GM20431 (cell line): ENCODE measurements at regions not wholly inside any gene's neighbourhood (a gene's known extent, or its start where the extent isn't known, plus 50 kb on each side); places are given as distances from the start of the nearest gene placed in this dataset.
"Not testable (repeated sequence)": the region's sequence is repeated elsewhere in the genome, so short reads cannot be mapped to it uniquely, and the experiment has no call there.

Source experiments
- in situ Hi-C: fragments of 300-500 bp; cut with MseI, MboI; formaldehyde crosslinking; loops from one replicate; pipeline ENCODE4 v1.15.0; 2020; ENCODE audit warnings: low sequenced_read_pairs; ENCODE audit not compliant: unreplicated experiment

GRCh38 chrX:14354521-14354920, 174.8 kb upstream of the GLRA2 start:
- in situ Hi-C loops = no loop called here

DNA sequence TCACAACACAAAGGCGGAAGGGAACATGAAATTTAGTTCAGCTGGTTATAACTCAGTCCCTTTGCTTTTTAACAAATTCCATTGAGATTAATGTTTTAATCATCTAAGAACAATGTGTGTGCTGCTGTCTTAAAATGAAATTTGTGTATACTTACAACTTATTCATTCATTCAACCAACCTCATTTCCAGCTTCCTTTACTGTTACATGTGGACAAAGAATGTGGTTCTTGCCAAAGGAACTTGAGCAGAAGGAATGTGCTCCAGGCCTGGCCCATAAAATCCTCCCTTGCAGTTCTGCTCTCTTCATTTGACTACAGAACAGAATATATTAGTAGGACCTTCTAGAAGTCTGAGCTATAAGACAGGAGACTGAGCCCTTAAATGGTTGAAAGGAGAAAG, 176.8 kb upstream of the GLRA2 start:
- in situ Hi-C loops = no loop called here

DNA sequence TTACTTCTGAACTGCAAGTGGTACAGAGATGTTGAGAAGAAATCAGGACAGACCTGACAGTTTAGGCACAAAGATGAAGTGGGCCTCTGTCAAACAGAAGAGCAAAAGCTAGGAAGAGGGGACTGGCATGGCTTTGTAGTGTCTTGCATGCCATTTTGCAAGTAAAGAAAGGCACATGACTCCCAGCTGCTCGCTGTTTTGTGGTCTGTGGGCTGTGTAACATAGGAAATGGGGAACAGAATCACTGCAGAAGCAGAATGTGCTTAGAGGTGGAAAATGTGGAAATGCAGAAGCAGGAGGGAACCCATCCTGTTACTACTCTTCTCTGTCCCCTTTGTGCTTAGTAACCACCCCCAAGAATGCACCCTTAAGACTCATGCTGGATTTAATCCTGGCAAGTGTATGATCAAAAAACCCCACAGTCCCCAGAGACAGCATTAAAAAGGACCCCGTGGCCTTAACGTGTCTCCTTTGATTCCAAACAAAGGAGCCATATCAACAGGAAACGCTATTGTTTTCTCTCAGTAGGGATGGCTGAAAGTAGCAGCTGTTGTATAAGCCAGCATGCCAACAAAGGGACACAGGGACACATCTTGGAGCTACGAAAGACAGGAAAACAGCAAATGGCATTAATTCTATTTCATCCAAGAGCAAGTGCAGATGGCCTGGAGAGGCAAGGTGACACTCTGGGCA, 177.6 kb upstream of the GLRA2 start:
- in situ Hi-C loops = no loop called here

DNA sequence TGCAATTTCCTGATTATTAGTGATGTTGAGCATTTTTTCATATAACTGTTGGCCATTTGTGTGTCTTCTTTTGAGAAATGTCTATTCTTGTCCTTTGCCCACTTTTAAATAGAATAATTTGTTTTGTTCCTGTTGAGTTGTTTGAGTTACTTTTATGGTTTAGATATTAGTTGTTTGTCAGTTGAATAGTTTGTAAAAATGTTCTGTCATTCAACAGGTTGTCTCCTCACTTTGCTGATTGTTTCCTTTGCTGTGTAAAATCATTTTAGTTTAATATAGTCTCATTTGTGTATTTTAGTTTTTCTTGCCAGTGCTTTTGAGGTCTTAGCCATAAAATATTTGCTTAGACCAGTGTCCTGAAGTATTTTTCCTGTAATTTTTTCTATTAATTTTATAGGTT, 181.8 kb upstream of the GLRA2 start:
- in situ Hi-C loops = no loop called here

DNA sequence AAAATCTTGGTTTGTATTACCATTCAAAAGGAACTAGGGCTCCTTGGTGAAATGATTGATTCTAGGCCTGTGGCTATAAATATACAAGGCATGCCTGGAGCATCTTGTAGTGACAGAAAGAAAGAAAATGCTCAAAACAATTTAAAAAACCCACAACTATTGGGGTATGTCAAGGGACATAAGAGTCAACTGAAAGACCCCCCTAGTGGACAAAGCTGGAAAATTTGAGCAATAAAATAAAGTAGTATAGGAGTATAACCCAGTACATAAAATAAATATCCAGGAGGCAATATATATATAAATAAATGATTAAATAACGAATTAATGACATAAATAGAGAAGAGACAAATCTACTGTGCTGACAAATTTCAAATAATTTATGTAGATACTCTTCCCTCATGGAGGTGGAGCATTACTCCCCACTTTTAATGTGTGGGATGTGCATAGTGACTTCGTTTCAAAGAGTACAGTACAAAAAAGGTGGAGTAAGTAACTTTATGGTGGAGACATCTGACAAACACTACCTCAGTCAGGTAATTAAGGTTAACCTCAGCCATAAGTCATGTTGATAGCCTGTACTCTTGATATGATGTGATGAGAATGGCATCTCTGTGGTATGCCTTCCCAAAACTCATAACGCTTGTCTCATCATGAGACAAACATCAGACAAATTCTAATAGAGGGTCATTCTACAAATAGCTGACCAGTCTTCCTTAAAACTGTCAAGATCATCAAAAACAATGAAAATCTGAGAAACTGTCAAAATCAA, 185.0 kb upstream of the GLRA2 start:
- in situ Hi-C loops = no loop called here

- in situ Hi-C loops = no loop called here
These were observed 219.9 kb upstream of the GLRA2 start for GRCh38 chrX:14309431-14309830.

- in situ Hi-C loops = not testable (repeated sequence)
These were observed 220.4 kb upstream of the GLRA2 start for GRCh38 chrX:14308976-14309375.

DNA sequence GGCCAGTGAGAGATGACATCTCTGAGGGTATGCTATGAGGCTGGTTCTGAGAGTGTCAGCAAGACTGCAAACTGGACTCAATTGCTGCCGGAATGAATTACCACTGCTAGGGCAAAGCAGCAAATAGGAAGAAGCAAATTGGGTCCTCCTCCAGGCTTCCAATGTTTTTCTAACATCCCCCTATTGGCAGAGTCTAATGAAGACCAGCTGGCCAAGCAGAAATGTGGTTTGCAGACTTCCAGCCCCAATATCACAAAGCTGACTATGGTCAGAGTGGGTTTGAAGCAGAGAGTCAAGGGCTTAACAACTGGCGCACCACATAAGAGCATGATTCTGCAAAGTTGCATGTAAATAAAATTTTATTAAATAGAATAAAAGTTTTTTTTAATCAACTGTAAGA, 225.4 kb upstream of the GLRA2 start:
- in situ Hi-C loops = no loop called here

DNA sequence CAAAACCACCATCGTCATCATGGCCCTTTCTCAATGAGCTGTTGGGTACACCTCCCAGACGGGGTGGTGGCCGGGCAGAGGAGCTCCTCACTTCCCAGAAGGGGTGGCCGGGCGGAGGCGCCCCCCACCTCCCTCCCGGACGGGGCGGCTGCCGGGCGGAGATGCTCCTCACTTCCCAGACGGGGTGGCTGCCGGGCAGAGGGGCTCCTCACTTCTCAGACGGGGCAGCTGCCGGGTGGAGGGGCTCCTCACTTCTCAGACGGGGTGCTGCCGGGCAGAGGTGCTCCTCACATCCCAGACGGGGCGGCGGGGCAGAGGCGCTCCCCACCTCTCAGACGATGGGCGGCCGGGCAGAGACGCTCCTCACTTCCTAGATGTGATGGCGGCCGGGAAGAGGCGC, 226.8 kb upstream of the GLRA2 start:
- in situ Hi-C loops = not testable (repeated sequence)

DNA sequence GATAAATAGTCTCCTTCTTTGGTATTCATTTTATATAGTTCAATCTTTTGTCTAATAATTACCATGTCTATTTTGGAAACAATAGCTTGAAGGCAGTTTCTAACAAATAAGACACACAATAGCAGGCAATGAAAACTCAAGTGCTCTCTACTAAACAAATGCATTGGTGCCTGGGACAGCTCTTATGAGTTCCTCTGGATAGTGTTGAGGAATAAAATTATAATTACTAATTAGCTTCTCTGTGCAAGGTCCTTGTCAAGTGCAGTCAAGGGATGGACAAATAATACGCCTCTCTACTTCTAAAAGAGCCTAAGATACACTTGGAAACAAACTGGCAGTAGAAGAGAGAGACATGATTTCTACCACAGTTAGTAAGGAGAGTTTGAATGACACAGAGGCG, 229.0 kb upstream of the GLRA2 start:
- in situ Hi-C loops = no loop called here

DNA sequence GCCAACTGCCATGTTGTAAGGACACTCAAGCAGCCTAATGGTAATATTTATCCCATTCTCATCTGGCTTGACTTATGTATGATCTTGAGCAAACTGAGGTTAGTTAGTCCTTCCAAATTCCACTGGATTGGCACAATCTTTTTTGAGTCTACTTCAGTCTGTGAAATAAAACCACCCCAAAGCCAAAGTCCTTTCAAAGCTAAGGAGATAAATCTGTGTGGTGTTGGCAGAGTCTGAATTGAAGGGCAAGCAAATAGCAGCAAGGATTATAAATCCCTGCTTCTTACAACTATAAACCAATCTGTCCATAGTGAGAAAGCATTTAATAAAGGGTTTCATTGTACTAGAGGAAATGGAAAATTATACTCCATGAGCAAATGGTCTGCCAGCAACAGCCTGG, 233.9 kb upstream of the GLRA2 start:
- in situ Hi-C loops = no loop called here

GRCh38 chrX:14291666-14292500, 237.5 kb upstream of the GLRA2 start:
- in situ Hi-C loops = no loop called here

- in situ Hi-C loops = no loop called here
These were observed 239.0 kb upstream of the GLRA2 start for GRCh38 chrX:14290335-14290734.

DNA sequence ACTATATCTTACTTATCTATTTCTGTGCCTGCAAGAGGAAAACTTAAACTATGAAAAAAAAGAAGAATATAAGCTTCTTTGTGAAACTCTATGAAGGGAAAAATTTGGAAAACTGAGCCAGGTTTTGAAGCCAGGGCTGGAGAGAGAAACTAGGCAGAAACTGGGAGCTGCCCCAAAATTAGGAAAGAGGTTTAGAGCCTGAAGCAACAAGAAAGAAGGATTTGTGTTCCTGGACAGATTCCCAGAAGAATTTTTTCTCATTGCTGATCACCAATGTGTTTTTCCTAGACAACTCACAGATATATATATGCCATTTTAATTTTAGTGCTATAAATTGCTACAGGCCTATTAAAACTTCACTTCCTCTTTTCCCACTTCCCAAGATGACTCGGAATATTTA, 245.0 kb upstream of the GEMIN8 start:
- in situ Hi-C loops = no loop called here

DNA sequence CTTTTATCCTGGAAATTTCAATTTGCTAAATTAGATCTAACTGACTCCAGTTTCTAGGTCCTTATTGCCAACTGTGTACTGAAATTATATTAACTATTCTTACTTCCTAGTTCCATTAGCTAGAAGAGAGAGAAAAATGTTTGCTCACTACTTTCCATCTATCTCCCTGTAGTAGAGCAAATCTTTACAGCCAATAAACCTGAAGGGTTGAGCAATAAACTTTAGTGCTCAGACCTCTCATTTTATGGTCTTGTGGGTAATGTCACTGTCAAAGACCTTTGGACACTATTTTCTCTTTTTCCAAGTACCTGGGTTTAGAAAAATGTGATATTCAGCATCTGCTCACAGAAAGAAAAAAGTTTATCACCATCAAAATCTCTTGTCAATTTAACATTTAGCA, 237.5 kb upstream of the GEMIN8 start:
- in situ Hi-C loops = no loop called here

- in situ Hi-C loops = no loop called here
These were observed 237.0 kb upstream of the GEMIN8 start for GRCh38 chrX:14266705-14267104.

- in situ Hi-C loops = no loop called here
These were observed 214.1 kb upstream of the GEMIN8 start for GRCh38 chrX:14243823-14244222.

DNA sequence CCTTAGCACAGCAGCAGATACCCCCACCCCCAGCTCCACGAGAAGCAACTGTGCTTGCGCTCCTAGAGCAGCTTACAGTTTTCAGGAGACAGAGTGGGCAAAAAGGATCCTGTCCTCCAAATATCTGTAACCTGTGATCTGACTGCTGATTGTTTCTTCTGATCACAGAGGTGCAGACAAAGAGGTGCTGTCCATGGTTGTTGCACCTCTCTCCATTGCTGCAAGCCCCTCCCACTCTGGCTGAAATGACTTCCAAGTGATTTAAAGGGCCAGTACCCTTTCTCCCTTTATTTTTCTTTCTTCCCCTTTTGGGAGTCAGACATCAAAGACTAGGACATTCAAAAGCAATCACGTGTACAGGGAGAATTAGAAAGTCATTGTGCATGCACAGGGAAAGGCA, 205.3 kb upstream of the GEMIN8 start:
- in situ Hi-C loops = no loop called here

DNA sequence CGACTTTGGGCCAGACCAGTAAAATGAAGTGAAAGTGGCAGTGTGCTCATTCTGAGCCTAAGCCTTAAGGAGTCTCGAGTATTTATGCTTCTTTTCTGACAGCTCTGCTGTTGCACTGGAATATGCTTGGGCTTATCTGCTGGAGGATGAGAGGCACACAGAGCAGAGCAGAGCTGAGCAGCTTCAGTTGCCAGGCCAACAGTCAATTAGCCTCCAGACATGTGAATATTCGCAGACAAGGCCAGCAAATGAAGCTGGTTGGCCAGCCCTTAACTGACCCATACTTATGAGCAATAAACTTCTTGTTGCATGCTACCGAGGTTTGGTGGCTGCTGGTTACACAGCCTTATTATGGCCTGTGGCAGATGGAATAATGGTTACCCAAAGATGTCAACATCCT, 203.0 kb upstream of the GEMIN8 start:
- in situ Hi-C loops = no loop called here

DNA sequence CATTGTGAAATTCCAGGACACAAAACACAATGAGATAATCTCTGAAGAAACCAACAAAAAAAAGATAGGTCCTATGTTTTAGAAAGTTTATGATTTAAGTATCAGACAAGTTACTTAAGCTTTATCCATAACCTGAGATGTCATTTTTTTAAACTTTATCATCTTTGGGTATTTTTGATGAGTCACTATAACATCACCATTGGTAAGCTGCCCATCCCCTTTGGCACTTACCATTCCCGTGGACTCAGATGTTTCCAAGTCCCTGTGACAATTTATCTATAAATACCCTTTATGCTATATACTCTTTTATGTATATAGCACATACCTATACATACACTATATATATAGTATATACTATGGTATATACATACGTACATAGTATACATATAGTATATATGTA, 198.9 kb upstream of the GEMIN8 start:
- in situ Hi-C loops = no loop called here

DNA sequence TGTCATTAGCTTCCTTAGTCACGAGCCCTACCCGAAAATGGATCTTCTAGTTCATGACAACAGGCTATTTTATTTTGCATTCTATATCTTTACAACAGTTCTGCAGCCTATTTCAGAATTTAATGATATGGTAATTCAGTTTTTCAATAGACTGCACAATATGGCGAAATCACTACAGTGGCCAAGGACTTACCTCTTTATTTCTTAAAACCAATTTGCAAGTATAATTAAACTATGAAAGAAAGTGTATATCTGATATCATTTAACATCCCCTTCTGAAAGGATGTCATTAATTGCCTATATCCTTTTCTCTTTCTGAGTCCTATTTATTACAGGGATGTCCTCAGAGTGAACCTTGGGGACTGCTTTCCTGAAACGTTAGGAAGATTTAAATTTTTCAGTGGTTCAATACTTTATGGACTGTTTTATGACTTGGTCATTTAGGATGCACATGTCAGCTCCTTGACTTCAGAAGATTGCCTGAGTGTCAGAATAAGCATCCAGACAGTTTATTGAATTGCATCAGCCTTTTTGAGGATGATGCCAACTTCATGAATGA, 190.8 kb upstream of the GEMIN8 start:
- in situ Hi-C loops = no loop called here
